Neuronal stem cell (in vitro differentiated cells): ENCODE measurements at regions not wholly inside any gene's neighbourhood (a gene's known extent, or its start where the extent isn't known, plus 50 kb on each side); places are given as distances from the start of the nearest gene placed in this dataset.

Experiments used
- DNase-seq: peaks from one replicate; pipeline ENCODE4 v3.0.0-alpha.2; 2013; ENCODE audit warnings: low spot score
- H2AFZ ChIP-seq: one replicate; pipeline ENCODE4 v1.6.1; 2013; ENCODE audit warnings: mild to moderate bottlenecking, low read length, inconsistent platforms
- H2AK5ac ChIP-seq: 2 replicates; pipeline ENCODE4 v1.6.1; 2013; ENCODE audit warnings: low read depth, mild to moderate bottlenecking, inconsistent platforms, low read length, moderate library complexity, mixed read lengths
- H2BK120ac ChIP-seq: 2 replicates; pipeline ENCODE4 v1.6.1; 2013; ENCODE audit warnings: low read depth, mild to moderate bottlenecking, inconsistent platforms, low read length, moderate library complexity, mixed read lengths
- H2BK12ac ChIP-seq: one replicate; pipeline ENCODE4 v1.6.1; 2013; ENCODE audit warnings: low read length, inconsistent platforms
- H2BK15ac ChIP-seq: 2 replicates; pipeline ENCODE4 v1.6.1; 2013; ENCODE audit warnings: mild to moderate bottlenecking, low read length, inconsistent platforms, mixed read lengths
- H2BK5ac ChIP-seq: one replicate; pipeline ENCODE4 v1.6.1; 2013; ENCODE audit warnings: inconsistent platforms, mild to moderate bottlenecking, low read length, moderate library complexity
- H3K14ac ChIP-seq: one replicate; pipeline ENCODE4 v1.6.1; 2013; ENCODE audit warnings: low read length, inconsistent platforms
- H3K18ac ChIP-seq: 2 replicates; pipeline ENCODE4 v1.6.1; 2013; ENCODE audit warnings: low read length, inconsistent platforms
- H3K23ac ChIP-seq: 2 replicates; pipeline ENCODE4 v1.6.1; 2013; ENCODE audit warnings: low read depth, mild to moderate bottlenecking, mixed read lengths, low read length, inconsistent platforms; ENCODE audit not compliant: poor library complexity
- H3K27ac ChIP-seq: replicated peaks from 3 replicates; pipeline ENCODE4 v1.5.1; 2013; ENCODE audit warnings: low read length, inconsistent platforms
- H3K27me3 ChIP-seq, 3 experiments: 2 replicates each; pipeline ENCODE4 v1.6.1; 2013; ENCODE audit warnings: low read length in 3 of 3, mild to moderate bottlenecking in 2 of 3, inconsistent platforms in 1 of 3, low read depth in 1 of 3, mixed read lengths in 1 of 3, moderate library complexity in 1 of 3; ENCODE audit not compliant: control insufficient read depth in 3 of 3, insufficient read depth in 3 of 3
- H3K36me3 ChIP-seq, 2 donors: replicated peaks in 1 of 2; 2 replicates each; pipeline ENCODE4 v1.6.1; 2013; ENCODE audit warnings: low read length in 2 of 2; ENCODE audit not compliant: control insufficient read depth in 2 of 2, insufficient read depth in 2 of 2
- H3K4ac ChIP-seq: 2 replicates; pipeline ENCODE4 v1.6.1; 2013; ENCODE audit warnings: inconsistent platforms, mild to moderate bottlenecking, low read length, moderate library complexity
- H3K4me1 ChIP-seq, 2 donors: 1 replicate in 1 of 2; 2 replicates in 1 of 2; pipeline ENCODE4 v1.6.1; 2013; ENCODE audit warnings: low read length in 2 of 2, low read depth in 1 of 2; ENCODE audit not compliant: control insufficient read depth in 2 of 2, insufficient read depth in 1 of 2
- H3K4me2 ChIP-seq: one replicate; pipeline ENCODE4 v1.6.1; 2013; ENCODE audit warnings: mild to moderate bottlenecking, low read length, inconsistent platforms; ENCODE audit not compliant: insufficient read depth, poor library complexity, severe bottlenecking
- H3K4me3 ChIP-seq, 2 donors: 2 replicates each; pipeline ENCODE4 v1.5.1; 2013; ENCODE audit warnings: low read length in 2 of 2, mild to moderate bottlenecking in 2 of 2, inconsistent platforms in 1 of 2, moderate library complexity in 1 of 2
- H3K79me1 ChIP-seq: one replicate; pipeline ENCODE4 v1.6.1; 2013; ENCODE audit warnings: low read depth, mild to moderate bottlenecking, inconsistent platforms, low read length, moderate library complexity
- H3K9ac ChIP-seq: one replicate; pipeline ENCODE4 v1.6.1; 2013; ENCODE audit warnings: mild to moderate bottlenecking, low read depth, low read length, inconsistent platforms; ENCODE audit not compliant: poor library complexity
- H3K9me3 ChIP-seq, 2 donors: replicated peaks in 1 of 2; 2 replicates each; pipeline versions ENCODE3 to v1.6.1; 2013; ENCODE audit warnings: low read length in 2 of 2, mild to moderate bottlenecking in 2 of 2, inconsistent platforms in 1 of 2, low read depth in 1 of 2, mixed read lengths in 1 of 2, moderate library complexity in 1 of 2; ENCODE audit not compliant: control insufficient read depth in 2 of 2, insufficient read depth in 1 of 2
- H4K8ac ChIP-seq: one replicate; pipeline ENCODE4 v1.6.1; 2013; ENCODE audit warnings: low read depth, mild to moderate bottlenecking, inconsistent platforms, low read length, moderate library complexity
- H4K91ac ChIP-seq: one replicate; pipeline ENCODE4 v1.6.1; 2013; ENCODE audit warnings: low read length, low read depth, mild to moderate bottlenecking, inconsistent platforms; ENCODE audit not compliant: poor library complexity
- WGBS, 2 donors: extraction: QIAGEN DNeasy Blood & Tissue Kit; methylation state at CpG; one replicate each; pipeline ENCODE4 v1.1.7; 2013; ENCODE audit warnings: missing lambda C conversion rate in 2 of 2, mixed read lengths in 1 of 2; ENCODE audit not compliant: insufficient read length in 2 of 2, insufficient replicate concordance in 1 of 2; ENCODE audit errors: extremely low coverage in 2 of 2; 5-methylcytosine and 5-hydroxymethylcytosine counted together

- H3K14ac ChIP-seq: no peak overlapping the region
- no peak overlapping the region for H3K4me2 ChIP-seq
- peaks cover 0 to 22% (median 0%) of the 10 kb centered on the region in 3 experiments for H3K27me3 ChIP-seq
- no peak overlapping the region for H2BK15ac ChIP-seq
- no peaks in the 10 kb centered on the region for H3K79me1 ChIP-seq
- H3K9me3 ChIP-seq: no peaks in the 10 kb centered on the region
- H3K23ac ChIP-seq: no peak overlapping the region
- no peaks in the 10 kb centered on the region for H3K4me1 ChIP-seq
- DNase-seq: no peak
- H3K4me3 ChIP-seq: no peak overlapping the region
- H2AFZ ChIP-seq: no peak overlapping the region
- no peak overlapping the region for H4K8ac ChIP-seq
- H3K27ac ChIP-seq: no peak overlapping the region
- no peak overlapping the region for H2AK5ac ChIP-seq
- H3K18ac ChIP-seq: no peak overlapping the region
- H2BK5ac ChIP-seq: no peak overlapping the region
- no peak overlapping the region for H2BK120ac ChIP-seq
- no peak overlapping the region for H3K4ac ChIP-seq
- H2BK12ac ChIP-seq: no peak overlapping the region
- no peak overlapping the region for H3K9ac ChIP-seq
- H3K36me3 ChIP-seq: no peaks in the 10 kb centered on the region
- H4K91ac ChIP-seq: no peak overlapping the region
These were observed 399.7 kb downstream of the MTX2 start for GRCh38 chr2:176668912-176669311.

GRCh38 chr2:176669398-176670174 is 400.3 kb downstream of the MTX2 start:
- no CpG with 5 or more reads among the region's 5 CpGs for WGBS, 2 donors

GRCh38 chr2:176675271-176675949 is 406.2 kb downstream of the MTX2 start:
- Histone ChIP-seq H3K79me1 (no peaks in the 10 kb centered on the region), H4K91ac (no peak overlapping the region), H3K27ac (no peak overlapping the region), H3K27me3 (peaks cover 0 to 7% (median 0%) of the 10 kb centered on the region in 3 experiments), H2BK120ac (no peak overlapping the region), H3K36me3 (no peaks in the 10 kb centered on the region), H3K9ac (no peak overlapping the region), H3K4me3 (no peak overlapping the region), H2BK15ac (no peak overlapping the region), H2AK5ac (no peak overlapping the region), H3K4me1 (no peaks in the 10 kb centered on the region), H2BK12ac (no peak overlapping the region), H3K23ac (no peak overlapping the region), H2AFZ (no peak overlapping the region), H3K4me2 (no peak overlapping the region), H4K8ac (no peak overlapping the region), H3K4ac (no peak overlapping the region), H3K18ac (no peak overlapping the region), H3K9me3 (no peaks in the 10 kb centered on the region), H3K14ac (no peak overlapping the region), H2BK5ac (no peak overlapping the region)
- no peak for DNase-seq
- no CpG with 5 or more reads among the region's 6 CpGs for WGBS, 2 donors

More at GRCh38 chr2:176669398-176670174, 400.3 kb downstream of the MTX2 start:
- Histone ChIP-seq H3K27ac (no peak overlapping the region), H4K91ac (no peak overlapping the region), H3K23ac (no peak overlapping the region), H3K36me3 (no peaks in the 10 kb centered on the region), H3K9ac (no peak overlapping the region), H3K9me3 (no peaks in the 10 kb centered on the region), H3K14ac (no peak overlapping the region), H3K27me3 (peaks cover 0 to 24% (median 0%) of the 10 kb centered on the region in 3 experiments), H3K79me1 (no peaks in the 10 kb centered on the region), H3K4me2 (no peak overlapping the region), H3K18ac (no peak overlapping the region), H3K4me3 (no peak overlapping the region), H2BK120ac (no peak overlapping the region), H3K4me1 (no peaks in the 10 kb centered on the region), H2BK12ac (no peak overlapping the region), H4K8ac (no peak overlapping the region), H2BK15ac (no peak overlapping the region), H2AK5ac (no peak overlapping the region), H3K4ac (no peak overlapping the region), H2AFZ (no peak overlapping the region), H2BK5ac (no peak overlapping the region)
- no peak for DNase-seq

GRCh38 chr2:176677746-176678265 is 408.6 kb downstream of the MTX2 start:
- no peak overlapping the region for H2BK5ac ChIP-seq
- DNase-seq: no peak
- no peaks in the 10 kb centered on the region for H3K79me1 ChIP-seq
- no peak overlapping the region for H3K18ac ChIP-seq
- no peaks in the 10 kb centered on the region for H3K4me1 ChIP-seq
- no peak overlapping the region for H3K4ac ChIP-seq
- no peak overlapping the region for H3K9ac ChIP-seq
- no peak overlapping the region for H3K14ac ChIP-seq
- no peak overlapping the region for H3K4me2 ChIP-seq
- H4K91ac ChIP-seq: no peak overlapping the region
- H3K36me3 ChIP-seq: no peaks in the 10 kb centered on the region
- no CpG with 5 or more reads among the region's 2 CpGs for WGBS, 2 donors
- no peak overlapping the region for H3K4me3 ChIP-seq
- peaks cover 0 to 2% (median 0%) of the 10 kb centered on the region in 3 experiments for H3K27me3 ChIP-seq
- no peak overlapping the region for H2BK12ac ChIP-seq
- no peak overlapping the region for H2BK120ac ChIP-seq
- no peak overlapping the region for H2AK5ac ChIP-seq
- no peak overlapping the region for H2AFZ ChIP-seq
- no peak overlapping the region for H3K27ac ChIP-seq
- H2BK15ac ChIP-seq: no peak overlapping the region
- no peaks in the 10 kb centered on the region for H3K9me3 ChIP-seq
- no peak overlapping the region for H4K8ac ChIP-seq
- H3K23ac ChIP-seq: no peak overlapping the region
